Fibroblast of lung (primary cell): ENCODE measurements at regions not wholly inside any gene's neighbourhood (a gene's known extent, or its start where the extent isn't known, plus 50 kb on each side); places are given as distances from the start of the nearest gene placed in this dataset.

Source experiments
- EZH2 ChIP-seq: IDR thresholded peaks from 2 replicates; pipeline ENCODE4 v1.5.1; 2012; ENCODE audit warnings: low read length, control low read depth, mild to moderate bottlenecking; ENCODE audit errors: missing control alignments
- TF ChIP-seq, protein P1 (sequence below), 2 donors: IDR thresholded peaks in 1 of 2; conservative IDR thresholded peaks in 1 of 2; 1 replicate in 1 of 2; 2 replicates in 1 of 2; pipeline ENCODE4 v1.5.1; 2011 to 2012; ENCODE audit warnings: low read length in 2 of 2, control low read depth in 1 of 2, inconsistent platforms in 1 of 2, low read depth in 1 of 2, mild to moderate bottlenecking in 1 of 2

- TF ChIP-seq, protein P1, sequence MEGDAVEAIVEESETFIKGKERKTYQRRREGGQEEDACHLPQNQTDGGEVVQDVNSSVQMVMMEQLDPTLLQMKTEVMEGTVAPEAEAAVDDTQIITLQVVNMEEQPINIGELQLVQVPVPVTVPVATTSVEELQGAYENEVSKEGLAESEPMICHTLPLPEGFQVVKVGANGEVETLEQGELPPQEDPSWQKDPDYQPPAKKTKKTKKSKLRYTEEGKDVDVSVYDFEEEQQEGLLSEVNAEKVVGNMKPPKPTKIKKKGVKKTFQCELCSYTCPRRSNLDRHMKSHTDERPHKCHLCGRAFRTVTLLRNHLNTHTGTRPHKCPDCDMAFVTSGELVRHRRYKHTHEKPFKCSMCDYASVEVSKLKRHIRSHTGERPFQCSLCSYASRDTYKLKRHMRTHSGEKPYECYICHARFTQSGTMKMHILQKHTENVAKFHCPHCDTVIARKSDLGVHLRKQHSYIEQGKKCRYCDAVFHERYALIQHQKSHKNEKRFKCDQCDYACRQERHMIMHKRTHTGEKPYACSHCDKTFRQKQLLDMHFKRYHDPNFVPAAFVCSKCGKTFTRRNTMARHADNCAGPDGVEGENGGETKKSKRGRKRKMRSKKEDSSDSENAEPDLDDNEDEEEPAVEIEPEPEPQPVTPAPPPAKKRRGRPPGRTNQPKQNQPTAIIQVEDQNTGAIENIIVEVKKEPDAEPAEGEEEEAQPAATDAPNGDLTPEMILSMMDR (conservative IDR thresholded peaks at IDR 0.05 in 1 of 2, IDR thresholded peaks at IDR 0.05 in 1 of 2; ENCODE audit: low read depth in 1 of 2, low read length in 2 of 2): peak; percentile 77 to 99
- TF ChIP-seq EZH2: no peak
Observed at GRCh38 chr6:16964553-16965499, 137.0 kb upstream of the STMND1 start.
